ENCODE measurements at regions not wholly inside any gene's neighbourhood (a gene's known extent, or its start where the extent isn't known, plus 50 kb on each side); places are given as distances from the start of the nearest gene placed in this dataset.

- DNase-seq, result no peak
Observed at GRCh38 chr10:24149640-24150039, 59.3 kb upstream of the KIAA1217 start.

- no peak for DNase-seq
Observed at GRCh38 chr10:24150853-24151252, 58.1 kb upstream of the KIAA1217 start.

- no peak for DNase-seq
Observed at GRCh38 chr10:24152270-24152669, 56.7 kb upstream of the KIAA1217 start.

- DNase-seq, result no peak
Observed at GRCh38 chr10:24153031-24153430, 55.9 kb upstream of the KIAA1217 start.

GRCh38 chr10:24153537-24153936, 55.4 kb upstream of the KIAA1217 start:
- no peak for DNase-seq

GRCh38 chr10:24156686-24157085, 52.3 kb upstream of the KIAA1217 start:
- DNase-seq, result no peak

- DNase-seq, result no peak
Observed at GRCh38 chr10:24157567-24157966, 51.4 kb upstream of the KIAA1217 start.
